ENCODE measurements at regions not wholly inside any gene's neighbourhood (a gene's known extent, or its start where the extent isn't known, plus 50 kb on each side); places are given as distances from the start of the nearest gene placed in this dataset.

- no peaks in the 10 kb centered on the region for H3K36me3 Mint-ChIP-seq (ENCODE audit: low read depth)
- DNase-seq (no peak), ATAC-seq (ENCODE audit: poor library complexity) (no peak)
- no peaks in the 10 kb centered on the region for H3K9me3 Mint-ChIP-seq
- H3K4me1 Mint-ChIP-seq (ENCODE audit: low read depth) = no peaks in the 10 kb centered on the region
- intact Hi-C loops (cut with DNase I, micrococcal nuclease) = no loop called here
- H3K4me1 ChIP-seq (ENCODE audit: insufficient read depth, low read length) = no peaks in the 10 kb centered on the region
- H3K4me3 Mint-ChIP-seq = no peak overlapping the region
- peaks cover 0 to 9% of the 10 kb centered on the region in 2 experiments for H3K27me3 ChIP-seq (ENCODE audit: control insufficient read depth in 1 of 2, insufficient read depth in 2 of 2, low read length in 2 of 2)
- H3K27me3 Mint-ChIP-seq = peaks cover 10% of the 10 kb centered on the region
- no peaks in the 10 kb centered on the region for H3K9me3 ChIP-seq (ENCODE audit: control insufficient read depth in 1 of 2, insufficient read depth in 1 of 2, low read length in 2 of 2)
- ChIA-PET POLR2A (no interaction called here), CTCF (no interaction called here)
- H3K27ac Mint-ChIP-seq = no peak overlapping the region
- TF ChIP-seq, protein P1, sequence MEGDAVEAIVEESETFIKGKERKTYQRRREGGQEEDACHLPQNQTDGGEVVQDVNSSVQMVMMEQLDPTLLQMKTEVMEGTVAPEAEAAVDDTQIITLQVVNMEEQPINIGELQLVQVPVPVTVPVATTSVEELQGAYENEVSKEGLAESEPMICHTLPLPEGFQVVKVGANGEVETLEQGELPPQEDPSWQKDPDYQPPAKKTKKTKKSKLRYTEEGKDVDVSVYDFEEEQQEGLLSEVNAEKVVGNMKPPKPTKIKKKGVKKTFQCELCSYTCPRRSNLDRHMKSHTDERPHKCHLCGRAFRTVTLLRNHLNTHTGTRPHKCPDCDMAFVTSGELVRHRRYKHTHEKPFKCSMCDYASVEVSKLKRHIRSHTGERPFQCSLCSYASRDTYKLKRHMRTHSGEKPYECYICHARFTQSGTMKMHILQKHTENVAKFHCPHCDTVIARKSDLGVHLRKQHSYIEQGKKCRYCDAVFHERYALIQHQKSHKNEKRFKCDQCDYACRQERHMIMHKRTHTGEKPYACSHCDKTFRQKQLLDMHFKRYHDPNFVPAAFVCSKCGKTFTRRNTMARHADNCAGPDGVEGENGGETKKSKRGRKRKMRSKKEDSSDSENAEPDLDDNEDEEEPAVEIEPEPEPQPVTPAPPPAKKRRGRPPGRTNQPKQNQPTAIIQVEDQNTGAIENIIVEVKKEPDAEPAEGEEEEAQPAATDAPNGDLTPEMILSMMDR (IDR thresholded peaks at IDR 0.05) = no peak
- H3K27ac ChIP-seq (ENCODE audit: low read depth in 1 of 2, low read length in 2 of 2) = no peak overlapping the region
- H3K36me3 ChIP-seq (ENCODE audit: insufficient read depth, low read length) = no peaks in the 10 kb centered on the region
- no peak overlapping the region for H3K4me3 ChIP-seq (ENCODE audit: low read length)
These were observed 208.7 kb upstream of the PLET1 start for GRCh38 chr11:112469376-112469775.

DNA sequence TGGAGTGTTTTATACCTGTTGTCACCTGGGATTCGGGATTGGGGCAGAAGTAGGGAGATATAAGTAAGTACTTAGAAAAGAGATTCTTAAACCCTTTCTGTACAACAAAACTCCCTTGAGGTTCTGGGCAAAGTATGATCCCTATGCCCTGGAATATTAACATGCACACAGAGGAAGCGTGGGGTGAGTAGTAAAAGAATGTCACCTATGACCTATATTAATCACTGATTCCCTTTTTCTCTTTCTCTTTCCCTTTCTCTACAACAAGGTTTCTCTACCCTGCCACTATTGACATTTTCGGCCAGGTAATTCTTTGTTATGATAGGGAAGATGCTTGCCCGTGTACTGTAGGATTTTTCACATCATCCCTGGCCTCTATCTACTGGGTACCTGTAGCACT lies 209.7 kb upstream of the PLET1 start:
- intact Hi-C loops (cut with DNase I, micrococcal nuclease) = no loop called here
- H3K36me3 ChIP-seq (ENCODE audit: insufficient read depth, low read length) = no peaks in the 10 kb centered on the region
- H3K4me3 ChIP-seq (ENCODE audit: low read length) = no peak overlapping the region
- peaks cover 0 to 9% of the 10 kb centered on the region in 2 experiments for H3K27me3 ChIP-seq (ENCODE audit: control insufficient read depth in 1 of 2, insufficient read depth in 2 of 2, low read length in 2 of 2)
- TF ChIP-seq, protein P1 (IDR thresholded peaks at IDR 0.05) = no peak
- no peak overlapping the region for H3K27ac ChIP-seq (ENCODE audit: low read depth in 1 of 2, low read length in 2 of 2)
- Mint-ChIP-seq H3K27ac (no peak overlapping the region), H3K4me3 (no peak overlapping the region), H3K4me1 (ENCODE audit: low read depth) (no peaks in the 10 kb centered on the region), H3K36me3 (ENCODE audit: low read depth) (no peaks in the 10 kb centered on the region), H3K9me3 (no peaks in the 10 kb centered on the region), H3K27me3 (peaks cover 10% of the 10 kb centered on the region)
- ATAC-seq (ENCODE audit: poor library complexity) = no peak
- DNase-seq = no peak
- H3K9me3 ChIP-seq (ENCODE audit: control insufficient read depth in 1 of 2, insufficient read depth in 1 of 2, low read length in 2 of 2) = no peaks in the 10 kb centered on the region
- ChIA-PET POLR2A (no interaction called here), CTCF (no interaction called here)
- no peaks in the 10 kb centered on the region for H3K4me1 ChIP-seq (ENCODE audit: insufficient read depth, low read length)

DNA sequence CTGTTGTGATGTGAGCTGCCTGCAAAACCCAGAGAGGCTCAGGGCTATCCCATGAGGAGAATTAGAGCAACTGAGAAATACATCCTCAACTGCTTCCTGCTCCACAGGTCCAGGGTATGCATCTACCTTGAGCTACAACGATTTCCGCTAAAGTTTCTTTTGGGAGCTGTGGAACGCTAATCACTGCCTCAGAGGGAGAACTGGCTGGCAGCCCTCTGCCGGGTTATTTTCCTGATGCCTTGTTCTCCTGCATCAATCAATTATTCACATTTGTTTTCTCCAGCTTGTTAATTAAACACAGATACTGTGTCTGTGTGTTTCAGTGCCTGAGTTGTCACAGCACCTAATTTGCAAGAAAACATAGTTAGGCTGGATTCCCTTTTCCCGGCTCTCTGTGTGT lies 211.1 kb upstream of the PLET1 start:
- no peaks in the 10 kb centered on the region for H3K4me1 Mint-ChIP-seq (ENCODE audit: low read depth)
- ChIA-PET POLR2A (no interaction called here), CTCF (no interaction called here)
- Histone ChIP-seq H3K27ac (ENCODE audit: low read depth in 1 of 2, low read length in 2 of 2) (no peak overlapping the region), H3K4me3 (ENCODE audit: low read length) (no peak overlapping the region), H3K27me3 (ENCODE audit: control insufficient read depth in 1 of 2, insufficient read depth in 2 of 2, low read length in 2 of 2) (peaks cover 0 to 9% of the 10 kb centered on the region in 2 experiments), H3K4me1 (ENCODE audit: insufficient read depth, low read length) (no peaks in the 10 kb centered on the region), H3K36me3 (ENCODE audit: insufficient read depth, low read length) (no peaks in the 10 kb centered on the region), H3K9me3 (ENCODE audit: control insufficient read depth in 1 of 2, insufficient read depth in 1 of 2, low read length in 2 of 2) (no peaks in the 10 kb centered on the region)
- no peak overlapping the region for H3K27ac Mint-ChIP-seq
- no peaks in the 10 kb centered on the region for H3K36me3 Mint-ChIP-seq (ENCODE audit: low read depth)
- intact Hi-C loops (cut with DNase I, micrococcal nuclease) = no loop called here
- H3K9me3 Mint-ChIP-seq = no peaks in the 10 kb centered on the region
- TF ChIP-seq, protein P1 (IDR thresholded peaks at IDR 0.05) = no peak
- no peak for DNase-seq
- no peak overlapping the region for H3K4me3 Mint-ChIP-seq
- peaks cover 4% of the 10 kb centered on the region for H3K27me3 Mint-ChIP-seq
- no peak for ATAC-seq (ENCODE audit: poor library complexity)

All from CD4-positive, alpha-beta T cell (primary cell).